ENCODE measurements at regions not wholly inside any gene's neighbourhood (a gene's known extent, or its start where the extent isn't known, plus 50 kb on each side); places are given as distances from the start of the nearest gene placed in this dataset.

DNA sequence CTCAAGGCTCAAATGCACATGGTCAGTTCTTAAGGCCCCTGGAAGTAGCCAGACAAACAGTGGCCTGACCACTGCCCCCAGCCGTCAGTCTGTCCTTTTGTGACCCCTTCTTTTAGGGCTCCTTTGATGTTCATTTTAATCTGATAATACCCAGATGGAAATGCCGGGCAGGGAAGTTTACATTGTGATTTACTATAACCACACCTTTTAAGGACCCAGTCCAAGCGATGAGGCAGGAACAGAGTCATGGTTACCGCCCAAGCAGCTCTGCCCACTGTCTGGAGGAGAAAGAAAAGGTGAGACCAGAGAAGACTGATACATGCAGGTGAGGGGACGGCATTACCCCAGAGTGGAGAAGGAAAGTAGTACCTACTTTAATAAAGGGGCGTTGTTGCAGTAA, 110.6 kb downstream of the PLEKHG1 start:
- no peak for TF ChIP-seq CTCF (IDR thresholded peaks at IDR 0.05)
- TF ChIP-seq EP300 (IDR thresholded peaks at IDR 0.05): no peak
